ENCODE measurements at regions not wholly inside any gene's neighbourhood (a gene's known extent, or its start where the extent isn't known, plus 50 kb on each side); places are given as distances from the start of the nearest gene placed in this dataset.

GRCh38 chr13:40192858-40193257 is 473.6 kb downstream of the FOXO1 start:
- TF ChIP-seq CTCF (IDR thresholded peaks at IDR 0.05 in 8 of 11, conservative IDR thresholded peaks at IDR 0.05 in 3 of 11) (no peak), POLR2A (IDR thresholded peaks at IDR 0.05) (no peak), POLR2AphosphoS5 (IDR thresholded peaks at IDR 0.05) (no peak)
